Ovary (tissue), 7 donors: ENCODE measurements at regions not wholly inside any gene's neighbourhood (a gene's known extent, or its start where the extent isn't known, plus 50 kb on each side); places are given as distances from the start of the nearest gene placed in this dataset.

Experiments
- DNase-seq, 5 donors: peaks; one replicate each; pipeline ENCODE4 v3.0.0-alpha.2; 2019 to 2020
- H3K27ac ChIP-seq, 2 donors: fragments of 200-600 bp; one replicate each; pipeline versions ENCODE4 v1.5.1 to v1.8.0; 2019 to 2022
- H3K27me3 ChIP-seq: fragments of 200-600 bp; one replicate; pipeline ENCODE4 v1.8.0; 2022
- H3K36me3 ChIP-seq: fragments of 200-600 bp; sonication (generic); one replicate; pipeline ENCODE4 v1.5.1; 2019
- H3K4me1 ChIP-seq: one replicate; pipeline ENCODE4 v1.8.1; 2013; ENCODE audit warnings: mild to moderate bottlenecking, moderate library complexity; ENCODE audit not compliant: insufficient read depth
- H3K4me3 ChIP-seq: fragments of 200-600 bp; sonication (generic); one replicate; pipeline ENCODE4 v1.5.1; 2017
- H3K9me3 ChIP-seq, 2 donors: fragments of 200-600 bp in 1 of 2; sonication (generic) in 1 of 2; one replicate each; pipeline versions ENCODE4 v1.5.1 to v1.8.1; 2013 to 2019; ENCODE audit warnings: mild to moderate bottlenecking in 1 of 2, moderate library complexity in 1 of 2
- EP300 ChIP-seq: sonication (generic); formaldehyde crosslinking; IDR thresholded peaks from one replicate; pipeline ENCODE4 v1.6.1; 2017; ENCODE audit warnings: antibody characterized with exemption
- POLR2A ChIP-seq: fragments of 450-650 bp; IDR thresholded peaks from one replicate; pipeline ENCODE4 v1.6.1; 2017; ENCODE audit warnings: antibody characterized with exemption, mild to moderate bottlenecking, moderate library complexity
- WGBS, 3 donors: extraction: QIAGEN DNeasy Blood & Tissue Kit in 1 of 3; methylation state at CpG; one replicate each; pipeline versions ENCODE4 v1.1.5 to v1.1.7; 2013 to 2017; 5-methylcytosine and 5-hydroxymethylcytosine counted together
- intact Hi-C, 4 donors: fragments of 100-400 bp; cut with DNase I; formaldehyde crosslinking; loops; one replicate each; pipeline versions ENCODE4 v1.11.0 to v1.15.1; 2022 to 2023
- TF ChIP-seq, protein P1 (sequence below), 3 donors: fragments of 450-650 bp in 2 of 3; fragments of 200-600 bp in 1 of 3; IDR thresholded peaks; one replicate each; pipeline versions ENCODE4 v1.5.1 to v1.8.0; 2016 to 2022; ENCODE audit warnings: antibody characterized with exemption in 3 of 3, mild to moderate bottlenecking in 1 of 3
- donor health status: DM: no; HTN: no; CAD: no; lungs with moderate emphysema.
- donor health status: DM: no; HTN: no; CAD: no.
- donor health status: Bipolar disorder and iron deficiency.
- donor health status: DM: no; HTN: no; CAD: no.
- donor health status: DM: yes; HTN: yes; CAD: no.

DNA sequence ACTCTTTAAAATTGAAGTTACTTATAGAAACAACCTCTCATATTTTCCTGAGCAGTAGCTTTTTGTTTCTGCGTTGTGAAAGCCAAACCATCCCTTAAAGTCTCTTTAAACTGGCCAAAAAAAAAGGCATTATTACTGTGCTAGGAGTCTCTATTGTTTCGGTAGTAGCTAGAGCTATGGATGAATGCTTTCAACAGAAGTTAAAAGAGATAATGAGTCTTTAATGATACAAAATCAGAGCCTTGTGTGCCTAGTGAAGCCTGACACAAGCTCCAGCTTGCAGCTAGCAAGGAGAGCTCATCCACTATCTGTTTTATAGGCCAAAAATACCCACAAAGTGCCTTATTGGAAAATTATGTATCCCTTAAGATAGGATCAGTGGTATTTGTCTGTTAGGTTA lies 360.4 kb upstream of the CDIN1 start:
- no peak overlapping the region for H3K27ac ChIP-seq
- TF ChIP-seq, protein P1, sequence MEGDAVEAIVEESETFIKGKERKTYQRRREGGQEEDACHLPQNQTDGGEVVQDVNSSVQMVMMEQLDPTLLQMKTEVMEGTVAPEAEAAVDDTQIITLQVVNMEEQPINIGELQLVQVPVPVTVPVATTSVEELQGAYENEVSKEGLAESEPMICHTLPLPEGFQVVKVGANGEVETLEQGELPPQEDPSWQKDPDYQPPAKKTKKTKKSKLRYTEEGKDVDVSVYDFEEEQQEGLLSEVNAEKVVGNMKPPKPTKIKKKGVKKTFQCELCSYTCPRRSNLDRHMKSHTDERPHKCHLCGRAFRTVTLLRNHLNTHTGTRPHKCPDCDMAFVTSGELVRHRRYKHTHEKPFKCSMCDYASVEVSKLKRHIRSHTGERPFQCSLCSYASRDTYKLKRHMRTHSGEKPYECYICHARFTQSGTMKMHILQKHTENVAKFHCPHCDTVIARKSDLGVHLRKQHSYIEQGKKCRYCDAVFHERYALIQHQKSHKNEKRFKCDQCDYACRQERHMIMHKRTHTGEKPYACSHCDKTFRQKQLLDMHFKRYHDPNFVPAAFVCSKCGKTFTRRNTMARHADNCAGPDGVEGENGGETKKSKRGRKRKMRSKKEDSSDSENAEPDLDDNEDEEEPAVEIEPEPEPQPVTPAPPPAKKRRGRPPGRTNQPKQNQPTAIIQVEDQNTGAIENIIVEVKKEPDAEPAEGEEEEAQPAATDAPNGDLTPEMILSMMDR (IDR thresholded peaks at IDR 0.05): no peak
- no peaks in the 10 kb centered on the region for H3K36me3 ChIP-seq
- DNase-seq: no peak
- 87 to 91% (median 89%) methylated on average over 2 of the region's 2 CpGs for WGBS, 3 donors
- no peak overlapping the region for H3K4me3 ChIP-seq
- H3K4me1 ChIP-seq: no peaks in the 10 kb centered on the region
- intact Hi-C loops: no loop called here
- H3K9me3 ChIP-seq: no peaks in the 10 kb centered on the region
- H3K27me3 ChIP-seq: no peaks in the 10 kb centered on the region

DNA sequence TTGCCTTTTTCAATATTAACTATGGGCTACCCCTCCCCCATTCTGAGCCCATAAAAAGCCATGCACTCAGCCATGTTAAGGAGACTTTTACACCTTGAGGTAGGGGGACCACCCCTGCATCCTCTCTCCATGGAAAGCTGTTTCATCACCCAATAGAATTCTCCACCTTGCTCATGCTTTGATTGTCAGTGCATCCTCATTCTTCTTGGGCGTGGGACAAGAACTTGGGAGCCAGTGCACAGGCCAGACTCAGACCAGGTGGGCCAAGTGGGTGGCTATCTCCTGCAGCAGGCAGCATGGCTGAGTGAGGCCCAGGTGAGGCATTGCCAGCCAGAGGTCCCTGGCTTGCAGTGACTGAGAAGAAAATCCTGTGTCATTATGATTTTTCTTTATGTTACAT lies 357.4 kb upstream of the CDIN1 start:
- intact Hi-C loops: no loop called here
- H3K27ac ChIP-seq: no peak overlapping the region
- no peaks in the 10 kb centered on the region for H3K9me3 ChIP-seq
- H3K4me1 ChIP-seq: no peaks in the 10 kb centered on the region
- H3K27me3 ChIP-seq: no peaks in the 10 kb centered on the region
- H3K4me3 ChIP-seq: no peak overlapping the region
- TF ChIP-seq POLR2A (no peak), EP300 (no peak)
- TF ChIP-seq, protein P1 (IDR thresholded peaks at IDR 0.05): no peak
- DNase-seq: no peak
- no peaks in the 10 kb centered on the region for H3K36me3 ChIP-seq
- WGBS, 3 donors: 82 to 96% (median 93%) methylated on average over 1 of the region's 1 CpG

DNA sequence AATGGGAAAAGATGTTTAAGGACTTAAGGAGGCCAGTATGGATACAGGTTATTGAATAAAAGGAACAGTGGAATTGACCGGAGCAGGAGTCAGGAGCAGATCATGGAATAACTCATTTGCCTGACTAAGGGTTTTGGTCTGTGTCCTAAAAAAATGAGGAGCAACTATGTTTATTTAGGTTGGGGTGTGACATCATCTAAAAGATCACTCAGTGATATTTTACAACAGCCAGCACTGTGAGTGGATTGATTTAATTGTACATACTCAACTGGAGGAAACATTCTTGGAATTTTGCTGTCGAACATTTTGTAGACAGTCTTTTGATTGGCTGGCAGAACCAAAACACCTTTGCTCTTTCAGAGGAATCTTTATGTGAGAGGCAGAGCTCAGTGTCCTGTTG lies 348.6 kb upstream of the CDIN1 start:
- Histone ChIP-seq H3K36me3 (no peaks in the 10 kb centered on the region), H3K4me1 (no peaks in the 10 kb centered on the region), H3K9me3 (no peaks in the 10 kb centered on the region), H3K4me3 (no peak overlapping the region), H3K27me3 (no peaks in the 10 kb centered on the region), H3K27ac (no peak overlapping the region)
- intact Hi-C loops: no loop called here
- 67 to 82% (median 69%) methylated on average over 2 of the region's 2 CpGs for WGBS, 3 donors
- DNase-seq: no peak
- TF ChIP-seq, protein P1 (IDR thresholded peaks at IDR 0.05): no peak
- TF ChIP-seq POLR2A (no peak), EP300 (no peak)

DNA sequence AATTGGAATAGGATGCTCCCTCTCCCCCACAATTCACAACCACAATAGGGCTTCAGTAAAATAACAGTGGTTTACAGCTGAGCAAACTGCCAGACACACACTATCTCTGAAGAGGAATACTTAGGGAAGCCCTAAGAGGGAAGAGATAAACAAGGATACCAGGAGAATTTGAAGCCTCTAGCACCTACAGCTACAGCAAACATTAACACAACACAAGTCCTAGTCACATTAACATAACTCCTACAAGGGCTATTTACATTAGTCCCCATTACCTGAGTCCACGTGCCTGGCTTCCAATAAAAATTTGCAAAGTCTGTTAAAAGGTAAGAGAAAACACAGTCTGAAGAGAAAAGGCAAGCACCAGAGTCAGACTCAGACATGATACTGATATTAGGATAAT lies 346.9 kb upstream of the CDIN1 start:
- TF ChIP-seq EP300: no peak
- no peak for TF ChIP-seq POLR2A
- TF ChIP-seq, protein P1 (IDR thresholded peaks at IDR 0.05): no peak
- no peak overlapping the region for H3K4me3 ChIP-seq
- 50 to 60% (median 58%) methylated on average over 1 of the region's 1 CpG for WGBS, 3 donors
- no peak overlapping the region for H3K27ac ChIP-seq
- no peaks in the 10 kb centered on the region for H3K9me3 ChIP-seq
- intact Hi-C loops: no loop called here
- no peaks in the 10 kb centered on the region for H3K27me3 ChIP-seq
- H3K36me3 ChIP-seq: no peaks in the 10 kb centered on the region
- H3K4me1 ChIP-seq: no peaks in the 10 kb centered on the region
- no peak for DNase-seq

DNA sequence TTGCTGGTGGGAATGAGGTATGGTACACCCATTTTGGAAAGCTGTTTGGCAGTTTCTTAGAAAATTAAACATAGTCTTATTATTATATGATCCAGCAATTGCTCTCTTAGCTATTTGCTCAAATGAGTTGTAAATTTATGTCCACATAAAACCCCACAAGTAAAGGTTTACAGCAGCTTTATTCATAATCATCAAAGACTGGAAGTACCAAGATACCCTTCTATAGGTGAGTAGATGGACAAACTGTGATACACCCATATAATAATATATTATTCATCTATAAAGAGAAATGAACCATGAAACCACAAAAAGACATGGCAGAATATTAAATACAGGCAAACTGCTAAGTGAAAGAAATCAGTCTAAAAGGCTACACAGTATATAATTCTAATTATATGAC lies 344.7 kb upstream of the CDIN1 start:
- H3K27me3 ChIP-seq: no peaks in the 10 kb centered on the region
- no peak overlapping the region for H3K27ac ChIP-seq
- intact Hi-C loops: no loop called here
- no peaks in the 10 kb centered on the region for H3K4me1 ChIP-seq
- DNase-seq: no peak
- TF ChIP-seq POLR2A (no peak), EP300 (no peak)
- TF ChIP-seq, protein P1 (IDR thresholded peaks at IDR 0.05): no peak
- H3K36me3 ChIP-seq: no peaks in the 10 kb centered on the region
- no peak overlapping the region for H3K4me3 ChIP-seq
- H3K9me3 ChIP-seq: no peaks in the 10 kb centered on the region
